ENCODE measurements at regions not wholly inside any gene's neighbourhood (a gene's known extent, or its start where the extent isn't known, plus 50 kb on each side); places are given as distances from the start of the nearest gene placed in this dataset.

DNA sequence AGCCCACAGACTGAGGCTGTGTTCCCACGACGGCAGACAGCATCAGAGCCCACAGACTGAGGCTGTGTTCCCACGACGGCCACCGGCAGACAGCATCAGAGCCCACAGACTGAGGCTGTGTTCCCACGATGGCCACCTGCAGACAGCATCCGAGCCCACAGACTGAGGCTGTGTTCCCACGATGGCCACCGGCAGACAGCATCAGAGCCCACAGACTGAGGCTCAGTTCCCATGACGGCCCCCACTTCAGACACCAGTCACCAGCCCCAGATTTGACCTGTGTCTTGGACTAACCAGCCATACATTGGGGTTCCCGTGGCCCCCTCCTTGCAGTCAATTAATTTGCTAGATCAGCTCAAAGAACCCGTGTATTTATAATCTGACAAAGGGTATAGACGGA, 57.8 kb upstream of the SNTG2 start:
- Histone ChIP-seq H3K4me2 (ENCODE audit: low read depth, low read length) (no peak overlapping the region), H3K27me3 (replicated peaks; ENCODE audit: insufficient read depth, low read length) (no peaks in the 10 kb centered on the region)
- TF ChIP-seq EZH2 (optimal IDR thresholded peaks at IDR 0.05; ENCODE audit: low read depth, low read length) (no peak), EZH2phosphoT487 (IDR thresholded peaks at IDR 0.05; ENCODE audit: low read length) (no peak), CTCF (IDR thresholded peaks at IDR 0.05; ENCODE audit: low read length) (no peak)

GRCh38 chr2:892401-892800, 58.2 kb upstream of the SNTG2 start:
- H3K27me3 ChIP-seq (replicated peaks; ENCODE audit: insufficient read depth, low read length) = no peaks in the 10 kb centered on the region
- no peaks in the 10 kb centered on the region for H4K20me1 ChIP-seq (ENCODE audit: insufficient read depth, low read length)
- H3K9ac ChIP-seq (ENCODE audit: low read length) = no peak overlapping the region
- no peaks in the 10 kb centered on the region for H3K4me1 ChIP-seq (ENCODE audit: low read length)
- H3K36me3 ChIP-seq (replicated peaks; ENCODE audit: insufficient read depth, low read length) = no peaks in the 10 kb centered on the region
- no peak for DNase-seq
- no peak overlapping the region for H3K4me2 ChIP-seq (ENCODE audit: low read depth, low read length)
- H3K9me2 ChIP-seq (replicated peaks; ENCODE audit: insufficient read depth, low read length) = no peaks in the 10 kb centered on the region
- TF ChIP-seq CTCF (IDR thresholded peaks at IDR 0.05; ENCODE audit: low read length) = no peak
- no peak for TF ChIP-seq EZH2 (optimal IDR thresholded peaks at IDR 0.05; ENCODE audit: low read depth, low read length)
- H3K79me2 ChIP-seq (ENCODE audit: low read length) = no peaks in the 10 kb centered on the region
- no peak overlapping the region for H3K4me3 ChIP-seq (ENCODE audit: low read length)
- no peaks in the 10 kb centered on the region for H3F3A ChIP-seq (ENCODE audit: insufficient read depth, low read length)
- no peak overlapping the region for H3K27ac ChIP-seq (ENCODE audit: low read length)
- no peak overlapping the region for H2AFZ ChIP-seq (ENCODE audit: low read length)
- no peaks in the 10 kb centered on the region for H3K9me3 ChIP-seq (replicated peaks; ENCODE audit: insufficient read depth, low read length)

More for the DNA sequence above, 57.8 kb upstream of the SNTG2 start:
- no peaks in the 10 kb centered on the region for H4K20me1 ChIP-seq (ENCODE audit: insufficient read depth, low read length)
- no peaks in the 10 kb centered on the region for H3K36me3 ChIP-seq (replicated peaks; ENCODE audit: insufficient read depth, low read length)
- H3K9ac ChIP-seq (ENCODE audit: low read length) = no peak overlapping the region
- no peak for DNase-seq
- no peak overlapping the region for H3K27ac ChIP-seq (ENCODE audit: low read length)
- no peaks in the 10 kb centered on the region for H3F3A ChIP-seq (ENCODE audit: insufficient read depth, low read length)
- no peaks in the 10 kb centered on the region for H3K79me2 ChIP-seq (ENCODE audit: low read length)
- no peaks in the 10 kb centered on the region for H3K4me1 ChIP-seq (ENCODE audit: low read length)
- no peak overlapping the region for H2AFZ ChIP-seq (ENCODE audit: low read length)
- no peaks in the 10 kb centered on the region for H3K9me2 ChIP-seq (replicated peaks; ENCODE audit: insufficient read depth, low read length)
- H3K9me3 ChIP-seq (replicated peaks; ENCODE audit: insufficient read depth, low read length) = no peaks in the 10 kb centered on the region
- no peak overlapping the region for H3K4me3 ChIP-seq (ENCODE audit: low read length)

GRCh38 chr2:891734-892133, 58.9 kb upstream of the SNTG2 start:
- TF ChIP-seq CTCF (IDR thresholded peaks at IDR 0.05; ENCODE audit: low read length) = no peak
- no peak for TF ChIP-seq EZH2 (optimal IDR thresholded peaks at IDR 0.05; ENCODE audit: low read depth, low read length)
- TF ChIP-seq EZH2phosphoT487 (IDR thresholded peaks at IDR 0.05; ENCODE audit: low read length) = no peak
- no peaks in the 10 kb centered on the region for H3K9me3 ChIP-seq (replicated peaks; ENCODE audit: insufficient read depth, low read length)
- H3K36me3 ChIP-seq (replicated peaks; ENCODE audit: insufficient read depth, low read length) = no peaks in the 10 kb centered on the region
- H3K27me3 ChIP-seq (replicated peaks; ENCODE audit: insufficient read depth, low read length) = no peaks in the 10 kb centered on the region
- no peak overlapping the region for H3K4me2 ChIP-seq (ENCODE audit: low read depth, low read length)
- no peak overlapping the region for H3K27ac ChIP-seq (ENCODE audit: low read length)
- H3F3A ChIP-seq (ENCODE audit: insufficient read depth, low read length) = no peaks in the 10 kb centered on the region
- no peaks in the 10 kb centered on the region for H3K79me2 ChIP-seq (ENCODE audit: low read length)
- H3K4me3 ChIP-seq (ENCODE audit: low read length) = no peak overlapping the region
- no peak overlapping the region for H2AFZ ChIP-seq (ENCODE audit: low read length)
- no peaks in the 10 kb centered on the region for H3K9me2 ChIP-seq (replicated peaks; ENCODE audit: insufficient read depth, low read length)
- H3K4me1 ChIP-seq (ENCODE audit: low read length) = no peaks in the 10 kb centered on the region
- DNase-seq = no peak
- H3K9ac ChIP-seq (ENCODE audit: low read length) = no peak overlapping the region
- no peaks in the 10 kb centered on the region for H4K20me1 ChIP-seq (ENCODE audit: insufficient read depth, low read length)

All from MM.1S (cell line).